ENCODE measurements at regions not wholly inside any gene's neighbourhood (a gene's known extent, or its start where the extent isn't known, plus 50 kb on each side); places are given as distances from the start of the nearest gene placed in this dataset.
"Not testable (repeated sequence)": the region's sequence is repeated elsewhere in the genome, so short reads cannot be mapped to it uniquely, and the experiment has no call there.

DNA sequence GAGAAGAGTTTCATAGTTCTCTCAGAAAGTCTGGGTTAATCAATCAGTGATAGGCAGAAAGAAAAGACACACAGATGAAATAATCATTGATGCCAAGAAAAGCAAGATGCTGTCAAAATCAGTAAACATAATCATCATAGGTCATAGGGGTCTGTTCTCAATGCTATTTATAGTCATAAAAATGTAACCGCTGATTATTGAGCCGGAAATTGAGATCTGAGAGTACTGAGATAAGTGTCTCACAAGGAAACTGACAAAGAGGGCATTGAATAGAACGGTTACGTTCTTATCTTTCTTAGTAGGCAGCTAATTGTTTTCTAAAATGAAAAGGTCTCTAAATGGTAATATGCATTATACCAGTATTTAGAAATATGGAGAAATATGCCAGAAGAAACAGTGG lies 1686.1 kb upstream of the AGA start:
- Histone ChIP-seq H3K9ac (ENCODE audit: low read depth, low read length) (no peak overlapping the region), H3K9me3 (ENCODE audit: control insufficient read depth, insufficient read depth, low read length) (no peaks in the 10 kb centered on the region; the same call in 1 of the 2 replicates), H3K4me1 (ENCODE audit: insufficient read depth, low read length) (peaks cover 17% of the 10 kb centered on the region), H3K36me3 (ENCODE audit: insufficient read depth, low read length) (no peaks in the 10 kb centered on the region)

DNA sequence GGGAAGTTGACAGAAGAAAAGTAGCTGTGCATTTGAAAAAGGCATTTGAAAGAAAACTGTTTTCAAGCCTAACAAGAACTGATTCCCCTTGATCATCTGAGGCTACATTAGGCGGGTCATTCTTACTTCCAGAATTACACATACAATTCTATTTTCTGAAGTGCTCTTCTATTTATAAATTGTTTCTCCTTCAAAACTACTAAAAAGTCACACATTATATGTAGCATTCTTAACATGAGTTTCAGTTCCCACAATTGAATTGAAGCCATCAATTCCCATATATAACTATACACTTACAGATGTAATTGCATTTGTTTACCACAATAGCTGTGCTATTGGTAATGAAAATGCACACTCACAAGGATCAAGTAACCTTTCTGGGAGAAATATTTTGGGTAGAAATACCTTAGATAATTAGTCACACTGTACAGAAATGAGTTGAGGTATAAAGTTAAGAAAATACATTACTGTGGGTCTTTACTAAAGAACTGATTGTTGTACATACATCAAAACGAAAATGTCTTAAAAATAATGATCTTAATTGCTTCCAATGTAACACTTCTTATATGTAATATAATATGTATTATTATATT lies 1688.0 kb upstream of the AGA start:
- Histone ChIP-seq H3K36me3 (ENCODE audit: insufficient read depth, low read length) (no peaks in the 10 kb centered on the region), H3K4me1 (ENCODE audit: insufficient read depth, low read length) (peaks cover 10% of the 10 kb centered on the region), H3K9ac (ENCODE audit: low read depth, low read length) (no peak overlapping the region), H3K9me3 (ENCODE audit: control insufficient read depth, insufficient read depth, low read length) (no peaks in the 10 kb centered on the region)

DNA sequence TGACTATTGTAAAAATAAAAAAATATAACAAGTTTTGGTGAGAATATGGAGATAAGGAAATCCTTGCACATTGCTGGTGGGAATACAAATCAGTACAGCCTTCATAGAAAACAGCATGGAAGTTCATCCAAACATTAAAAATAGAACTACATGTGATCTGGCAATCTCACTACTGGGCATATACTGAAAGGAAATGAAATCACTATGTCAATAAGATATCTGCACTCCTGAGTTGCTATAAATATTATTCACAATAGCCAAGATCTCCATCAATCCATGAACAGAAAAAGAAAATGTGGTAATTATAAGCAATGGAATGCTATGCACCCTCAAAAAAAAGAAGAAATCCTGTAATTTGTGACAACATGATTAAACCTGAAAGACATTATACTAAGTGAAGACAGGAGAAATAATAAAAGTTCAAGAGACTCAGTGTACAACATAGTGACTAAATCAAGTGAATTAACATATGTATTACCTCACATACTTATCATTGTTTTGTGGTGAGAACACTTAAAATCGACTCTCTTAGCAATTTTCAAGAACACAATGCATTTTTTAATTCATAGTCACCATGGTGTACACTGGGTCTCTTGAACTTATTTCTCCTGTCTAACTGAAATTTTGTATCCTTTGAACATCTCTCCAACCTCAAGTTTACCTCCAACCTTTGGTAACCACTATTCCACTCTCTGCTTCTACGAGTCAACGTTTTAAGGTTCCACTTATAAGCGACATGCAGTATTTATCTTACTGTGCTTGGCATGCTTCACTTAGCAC lies 1703.7 kb upstream of the AGA start:
- Histone ChIP-seq H3K36me3 (ENCODE audit: insufficient read depth, low read length) (no peaks in the 10 kb centered on the region), H3K9ac (ENCODE audit: low read depth, low read length) (no peak overlapping the region), H3K9me3 (ENCODE audit: control insufficient read depth, insufficient read depth, low read length) (no peaks in the 10 kb centered on the region), H3K4me1 (ENCODE audit: insufficient read depth, low read length) (peaks cover 6% of the 10 kb centered on the region; the same call in 1 of the 2 replicates)

DNA sequence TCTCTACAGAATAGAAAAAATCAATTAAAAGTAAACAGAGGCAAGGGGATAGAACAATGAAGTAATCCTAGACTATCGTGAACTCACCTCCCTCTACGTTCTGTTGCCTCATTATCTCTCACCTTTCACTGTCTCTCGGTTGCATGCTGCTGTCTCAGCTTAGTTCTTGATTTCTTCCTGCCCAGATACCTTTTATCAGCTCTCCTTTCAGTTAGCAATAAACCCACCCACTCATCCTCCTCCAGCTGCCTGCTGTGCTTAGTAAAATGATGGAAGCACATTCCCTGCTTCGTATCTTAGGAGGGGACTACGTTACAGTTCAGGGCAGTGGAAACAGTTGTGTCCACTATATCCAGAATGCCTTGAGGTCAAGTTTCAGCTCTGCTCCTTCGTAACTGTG lies 1709.5 kb upstream of the AGA start:
- Histone ChIP-seq H3K9me3 (ENCODE audit: control insufficient read depth, insufficient read depth, low read length) (no peaks in the 10 kb centered on the region), H3K36me3 (ENCODE audit: insufficient read depth, low read length) (no peaks in the 10 kb centered on the region; the same call in 1 of the 2 replicates), H3K4me1 (ENCODE audit: insufficient read depth, low read length) (peaks cover 11% of the 10 kb centered on the region), H3K9ac (ENCODE audit: low read depth, low read length) (no peak overlapping the region)

DNA sequence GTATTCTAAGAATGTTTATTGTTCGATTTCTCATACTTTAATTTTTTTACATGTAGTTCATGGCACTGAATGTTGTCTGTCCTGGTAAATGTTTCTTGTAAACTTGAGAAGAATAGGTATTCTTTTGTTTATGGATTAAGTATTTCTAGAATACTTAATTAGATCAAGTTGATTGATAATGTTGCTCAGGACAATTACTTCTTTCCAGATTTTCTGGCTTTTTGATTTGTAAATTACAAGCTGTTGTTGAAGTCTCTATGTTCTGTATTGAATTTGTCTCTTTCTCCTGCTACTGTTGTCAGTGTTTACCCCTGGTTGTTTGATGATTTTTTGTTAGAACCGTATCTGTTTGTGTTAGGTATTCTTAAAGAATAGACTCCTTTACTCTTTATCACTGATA lies 1720.9 kb upstream of the AGA start:
- no peaks in the 10 kb centered on the region for H3K9me3 ChIP-seq (ENCODE audit: control insufficient read depth, insufficient read depth, low read length)
- peaks cover 5% of the 10 kb centered on the region for H3K36me3 ChIP-seq (ENCODE audit: insufficient read depth, low read length)
- no peak overlapping the region for H3K9ac ChIP-seq (ENCODE audit: low read depth, low read length)
- no peaks in the 10 kb centered on the region; the same call in 1 of the 2 replicates for H3K4me1 ChIP-seq (ENCODE audit: insufficient read depth, low read length)

DNA sequence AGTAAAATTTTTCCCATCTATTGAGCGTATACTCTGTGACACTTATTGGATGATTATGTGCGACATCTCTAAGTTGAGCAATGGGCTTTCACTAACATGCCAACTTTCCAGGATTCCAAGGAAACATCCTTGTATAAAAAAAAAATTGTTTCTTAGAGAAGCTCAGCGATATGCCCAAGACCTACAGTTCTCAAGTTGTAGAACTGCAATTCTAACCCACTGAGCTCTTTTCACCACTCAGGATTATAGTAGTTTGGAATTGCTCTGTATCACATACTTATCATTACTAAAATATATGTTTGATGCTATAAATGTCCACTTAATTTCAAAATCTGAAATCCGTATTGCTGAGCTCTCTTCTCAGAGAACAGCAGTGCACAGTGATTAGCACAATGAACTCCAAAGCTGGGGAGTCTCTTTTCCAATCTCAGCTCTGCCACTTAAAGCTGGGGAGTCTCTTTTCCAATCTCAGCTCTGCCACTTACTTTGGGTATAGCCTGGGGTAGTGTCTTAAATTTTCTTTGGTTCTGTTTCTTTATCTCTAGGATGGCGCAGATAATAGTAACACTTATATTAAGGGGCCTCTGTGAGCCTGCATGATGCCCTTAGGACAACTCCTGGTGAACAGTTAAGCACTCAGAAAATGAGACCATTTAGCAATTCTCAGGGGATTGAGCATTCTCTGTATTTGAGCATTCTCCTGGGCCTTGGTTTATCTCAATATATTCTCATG lies 1722.2 kb upstream of the AGA start:
- H3K36me3 ChIP-seq (ENCODE audit: insufficient read depth, low read length): peaks cover 5% of the 10 kb centered on the region
- 0 out of 2 replicates have a peak overlapping the region, but pooled peaks have one; percentile 41 for H3K9ac ChIP-seq (ENCODE audit: low read depth, low read length)
- no peaks in the 10 kb centered on the region for H3K9me3 ChIP-seq (ENCODE audit: control insufficient read depth, insufficient read depth, low read length)
- no peaks in the 10 kb centered on the region; the same call in 1 of the 2 replicates for H3K4me1 ChIP-seq (ENCODE audit: insufficient read depth, low read length)

DNA sequence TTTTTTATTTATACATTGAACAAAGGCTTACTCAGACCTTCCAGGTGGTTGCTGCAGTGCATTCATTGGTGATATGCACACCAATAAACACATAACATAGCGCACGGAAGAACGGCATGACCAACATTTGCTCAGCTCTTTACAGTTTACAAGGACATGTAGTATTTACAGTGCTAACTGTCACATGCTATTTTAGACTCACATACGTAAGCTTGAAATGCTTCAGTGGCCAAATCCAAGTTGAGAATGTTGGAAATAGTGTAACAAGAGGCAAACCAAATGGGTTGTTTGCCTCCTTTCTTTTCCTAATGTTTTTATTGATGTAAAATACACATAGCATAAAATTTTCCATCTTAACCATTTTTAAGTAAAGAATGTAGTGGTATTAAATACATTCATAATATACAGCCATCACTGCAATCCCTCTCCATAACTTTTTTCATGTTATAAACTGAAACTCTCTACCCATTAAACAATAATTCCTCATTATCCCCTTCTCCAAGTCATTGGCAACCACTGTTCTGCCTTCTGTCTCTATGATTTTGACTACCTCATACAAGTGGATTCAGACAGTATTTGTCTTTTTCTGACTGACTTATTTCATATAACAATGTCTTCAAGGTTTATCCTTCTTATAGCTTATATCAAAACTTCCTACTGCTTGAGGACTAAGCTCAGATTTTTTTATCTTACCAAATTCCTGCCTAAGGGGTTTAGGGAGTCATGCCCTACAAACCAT lies 1722.9 kb upstream of the AGA start:
- Histone ChIP-seq H3K4me1 (ENCODE audit: insufficient read depth, low read length) (no peaks in the 10 kb centered on the region; the same call in 1 of the 2 replicates), H3K9me3 (ENCODE audit: control insufficient read depth, insufficient read depth, low read length) (no peaks in the 10 kb centered on the region), H3K36me3 (ENCODE audit: insufficient read depth, low read length) (peaks cover 5% of the 10 kb centered on the region), H3K9ac (ENCODE audit: low read depth, low read length) (peak overlapping the region; percentile 41; the same call in 1 of the 2 replicates)

DNA sequence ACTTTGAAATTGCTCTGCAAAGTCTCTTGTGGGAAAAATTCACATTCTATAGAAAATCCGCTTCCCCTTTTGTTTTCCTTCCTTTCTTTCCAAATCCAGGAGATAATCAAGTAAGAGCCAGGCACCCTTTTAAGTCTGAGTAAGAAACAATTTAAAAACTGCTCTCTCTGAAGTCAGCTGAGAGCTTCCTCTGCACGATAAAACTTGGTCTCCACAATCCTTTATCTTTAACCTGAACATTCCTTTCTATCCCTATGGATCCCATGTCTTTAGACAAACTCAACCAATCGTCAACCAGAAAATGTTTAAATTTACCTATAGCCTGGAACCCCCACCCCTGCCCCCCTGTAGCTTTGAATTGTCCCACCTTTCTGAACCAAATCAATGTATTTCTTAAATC lies 1723.6 kb upstream of the AGA start:
- H3K9me3 ChIP-seq (ENCODE audit: control insufficient read depth, insufficient read depth, low read length): no peaks in the 10 kb centered on the region
- peak overlapping the region; percentile 41 for H3K9ac ChIP-seq (ENCODE audit: low read depth, low read length)
- H3K36me3 ChIP-seq (ENCODE audit: insufficient read depth, low read length): peaks cover 5% of the 10 kb centered on the region
- no peaks in the 10 kb centered on the region; the same call in 1 of the 2 replicates for H3K4me1 ChIP-seq (ENCODE audit: insufficient read depth, low read length)

DNA sequence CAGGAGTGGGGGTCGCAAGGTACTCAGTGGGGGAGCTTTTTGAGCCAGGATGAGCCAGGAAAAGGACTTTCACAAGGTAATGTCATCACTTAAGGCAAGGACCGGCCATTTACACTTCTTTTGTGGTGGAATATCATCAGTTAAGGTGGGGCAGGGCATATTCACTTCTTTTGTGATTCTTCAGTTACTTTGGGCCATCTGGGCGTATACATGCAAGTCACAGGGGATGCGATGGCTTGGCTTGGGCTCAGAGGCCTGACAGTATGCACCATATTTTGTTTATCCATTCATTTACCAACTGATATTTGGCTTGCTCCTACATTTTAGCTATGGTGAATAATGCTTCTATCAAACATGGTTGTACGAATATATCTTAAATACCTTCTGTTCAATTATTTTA lies 1728.1 kb upstream of the AGA start:
- not testable (repeated sequence) for H3K9me3 ChIP-seq (ENCODE audit: control insufficient read depth, insufficient read depth, low read length); H3K36me3 ChIP-seq (ENCODE audit: insufficient read depth, low read length)
- H3K9ac ChIP-seq (ENCODE audit: low read depth, low read length): peak overlapping the region; percentile 50
- H3K4me1 ChIP-seq (ENCODE audit: insufficient read depth, low read length): peaks cover 23% of the 10 kb centered on the region

DNA sequence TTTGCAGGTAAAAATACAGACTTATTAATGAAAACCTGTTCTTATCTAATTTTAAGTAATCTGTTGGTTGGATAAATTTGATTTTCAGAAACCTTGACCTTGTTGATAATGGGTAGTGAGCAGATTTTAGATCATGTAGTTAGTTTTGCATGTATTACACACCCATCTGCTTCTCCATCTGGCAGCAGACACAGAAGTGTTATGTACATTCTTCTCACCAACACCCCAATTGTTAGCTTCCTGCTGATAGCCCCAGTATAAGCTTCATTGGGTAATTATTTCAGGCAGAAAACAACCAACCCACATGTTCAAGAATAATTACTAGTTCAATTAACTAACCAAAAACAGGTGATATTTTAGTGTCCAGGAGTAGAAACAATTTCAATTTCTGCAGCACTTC lies 1740.5 kb upstream of the AGA start:
- Histone ChIP-seq H3K4me1 (ENCODE audit: insufficient read depth, low read length) (no peaks in the 10 kb centered on the region), H3K9me3 (ENCODE audit: control insufficient read depth, insufficient read depth, low read length) (peaks cover under 1% of the 10 kb centered on the region; the same call in 1 of the 2 replicates), H3K9ac (ENCODE audit: low read depth, low read length) (no peak overlapping the region), H3K36me3 (ENCODE audit: insufficient read depth, low read length) (no peaks in the 10 kb centered on the region)

DNA sequence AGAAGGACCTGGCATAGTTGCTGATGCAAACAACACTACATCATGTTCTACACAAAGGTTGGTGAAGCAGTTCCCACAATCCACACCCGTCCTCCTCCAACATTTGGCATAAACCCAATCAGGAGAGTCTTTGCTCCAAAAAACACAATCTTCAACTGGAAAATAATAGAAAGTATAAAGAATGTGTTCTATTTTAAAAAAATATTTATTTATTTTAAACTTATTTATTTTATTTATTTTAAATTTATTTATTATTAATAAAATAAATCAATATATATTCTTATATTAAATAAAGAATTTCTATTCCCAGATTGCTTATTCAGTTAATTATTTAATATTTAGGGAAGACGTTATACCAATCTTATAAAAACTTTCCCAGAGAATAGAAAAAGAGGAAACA lies 1753.7 kb upstream of the AGA start:
- Histone ChIP-seq H3K4me1 (ENCODE audit: insufficient read depth, low read length) (peaks cover 8% of the 10 kb centered on the region; the same call in 1 of the 2 replicates), H3K9me3 (ENCODE audit: control insufficient read depth, insufficient read depth, low read length) (no peaks in the 10 kb centered on the region), H3K36me3 (ENCODE audit: insufficient read depth, low read length) (no peaks in the 10 kb centered on the region), H3K9ac (ENCODE audit: low read depth, low read length) (no peak overlapping the region)

DNA sequence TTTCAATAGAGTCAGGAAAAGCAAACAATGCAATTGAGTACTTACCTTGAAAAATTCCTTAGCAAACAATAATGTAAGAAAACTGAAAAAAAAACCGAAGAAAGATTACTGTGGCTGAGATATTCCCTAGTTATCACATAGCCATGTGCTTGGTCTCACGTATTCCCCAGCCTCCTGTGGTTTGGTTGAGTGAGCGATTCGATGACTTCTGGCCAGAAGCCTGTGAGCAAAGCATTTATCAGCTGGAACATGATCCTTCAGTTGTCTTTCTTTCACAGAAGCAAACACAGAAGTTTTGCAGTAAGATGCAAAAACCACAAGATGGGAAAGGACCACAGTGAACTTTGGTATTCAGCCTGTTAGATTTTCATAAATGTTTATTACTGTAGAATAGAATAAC lies 1754.3 kb upstream of the AGA start:
- no peak overlapping the region for H3K9ac ChIP-seq (ENCODE audit: low read depth, low read length)
- H3K9me3 ChIP-seq (ENCODE audit: control insufficient read depth, insufficient read depth, low read length): no peaks in the 10 kb centered on the region
- peaks cover 8% of the 10 kb centered on the region; the same call in 1 of the 2 replicates for H3K4me1 ChIP-seq (ENCODE audit: insufficient read depth, low read length)
- H3K36me3 ChIP-seq (ENCODE audit: insufficient read depth, low read length): no peaks in the 10 kb centered on the region

DNA sequence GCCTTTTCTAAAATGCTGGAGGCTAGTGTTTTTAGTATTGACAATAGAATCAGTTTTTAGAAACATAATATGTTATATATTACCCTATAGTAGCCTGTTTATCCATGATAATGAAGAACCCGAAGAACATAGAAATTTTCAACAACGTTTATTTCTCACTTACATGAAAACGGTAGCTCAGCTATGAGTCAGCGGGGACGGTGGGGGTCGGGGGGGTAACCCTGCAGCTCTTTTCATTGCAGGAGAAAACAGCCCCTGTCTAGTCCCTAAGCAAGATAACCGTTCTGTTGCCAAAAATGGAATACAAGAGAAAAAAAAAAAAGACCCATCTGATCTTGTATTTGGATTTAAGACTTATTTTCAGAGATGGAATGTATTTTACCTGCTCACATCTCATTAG lies 1758.4 kb upstream of the AGA start:
- Histone ChIP-seq H3K36me3 (ENCODE audit: insufficient read depth, low read length) (no peaks in the 10 kb centered on the region), H3K9ac (ENCODE audit: low read depth, low read length) (no peak overlapping the region), H3K4me1 (ENCODE audit: insufficient read depth, low read length) (peaks cover 8% of the 10 kb centered on the region; the same call in 1 of the 2 replicates), H3K9me3 (ENCODE audit: control insufficient read depth, insufficient read depth, low read length) (no peaks in the 10 kb centered on the region)

DNA sequence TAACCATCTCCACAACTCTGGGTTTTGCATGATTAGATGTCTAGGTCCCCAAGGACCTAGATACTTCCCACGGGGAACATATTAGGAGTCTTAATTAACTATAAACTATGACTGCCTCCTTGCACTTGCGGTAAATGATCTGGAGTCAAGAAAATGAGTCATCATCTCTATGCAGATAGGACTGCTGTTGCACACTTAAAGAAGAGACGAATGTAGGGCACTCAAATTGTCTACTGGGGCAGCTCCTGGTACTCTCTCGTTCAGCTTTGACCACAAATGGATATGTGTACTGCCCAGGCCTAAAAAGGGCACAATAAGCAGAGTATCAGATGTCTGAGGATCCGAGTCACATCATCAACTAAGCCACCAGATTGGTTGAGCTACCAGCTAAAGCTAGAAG lies 1783.4 kb upstream of the AGA start:
- H3K9me3 ChIP-seq (ENCODE audit: control insufficient read depth, insufficient read depth, low read length): no peaks in the 10 kb centered on the region
- no peaks in the 10 kb centered on the region for H3K4me1 ChIP-seq (ENCODE audit: insufficient read depth, low read length)
- no peaks in the 10 kb centered on the region for H3K36me3 ChIP-seq (ENCODE audit: insufficient read depth, low read length)
- no peak overlapping the region for H3K9ac ChIP-seq (ENCODE audit: low read depth, low read length)
